SW 1271 (cell line): ENCODE measurements at regions not wholly inside any gene's neighbourhood (a gene's known extent, or its start where the extent isn't known, plus 50 kb on each side); places are given as distances from the start of the nearest gene placed in this dataset.
"Not testable (repeated sequence)": the region's sequence is repeated elsewhere in the genome, so short reads cannot be mapped to it uniquely, and the experiment has no call there.

Source experiments
- DNase-seq, 2 experiments: peaks; one replicate each; lab custom pipeline; 2025; lab: John Stamatoyannopoulos, UW

- no peak for DNase-seq
These were observed 69.2 kb downstream of the LYZL2 start for GRCh38 chr10:30560326-30560725.

GRCh38 chr10:30559180-30559579 lies 70.4 kb downstream of the LYZL2 start:
- DNase-seq: no peak

- DNase-seq: no peak
These were observed 71.1 kb downstream of the LYZL2 start for GRCh38 chr10:30558411-30558810.

GRCh38 chr10:30557884-30558283 lies 71.7 kb downstream of the LYZL2 start:
- DNase-seq: peak in 1 of 2 experiments; percentile 42

- DNase-seq: no peak
These were observed 73.4 kb downstream of the LYZL2 start for GRCh38 chr10:30556189-30556588.

GRCh38 chr10:30555465-30555864 lies 74.1 kb downstream of the LYZL2 start:
- DNase-seq: no peak

GRCh38 chr10:30554440-30554825 lies 75.1 kb downstream of the LYZL2 start:
- no peak for DNase-seq

- DNase-seq: no peak
These were observed 75.7 kb downstream of the LYZL2 start for GRCh38 chr10:30553626-30554439.

GRCh38 chr10:30553018-30553625 lies 76.4 kb downstream of the LYZL2 start:
- no peak for DNase-seq

- no peak for DNase-seq
These were observed 78.4 kb downstream of the LYZL2 start for GRCh38 chr10:30550967-30551815.

GRCh38 chr10:30549134-30549687 lies 80.3 kb downstream of the LYZL2 start:
- DNase-seq: not testable (repeated sequence)

GRCh38 chr10:30546511-30546910 lies 83.0 kb downstream of the LYZL2 start:
- no peak for DNase-seq

GRCh38 chr10:30542895-30543288 lies 86.7 kb downstream of the LYZL2 start:
- DNase-seq: no peak

- DNase-seq: no peak
These were observed 87.3 kb downstream of the LYZL2 start for GRCh38 chr10:30542001-30542894.

GRCh38 chr10:30540276-30540675 lies 89.3 kb downstream of the LYZL2 start:
- DNase-seq: no peak

- no peak for DNase-seq
These were observed 91.5 kb downstream of the LYZL2 start for GRCh38 chr10:30538086-30538485.

GRCh38 chr10:30537586-30537985 lies 92.0 kb downstream of the LYZL2 start:
- DNase-seq: no peak

GRCh38 chr10:30537158-30537557 lies 92.4 kb downstream of the LYZL2 start:
- DNase-seq: not testable (repeated sequence)

- no peak for DNase-seq
These were observed 93.0 kb downstream of the LYZL2 start for GRCh38 chr10:30536578-30536977.

- DNase-seq: no peak
These were observed 93.9 kb downstream of the LYZL2 start for GRCh38 chr10:30535677-30536076.

GRCh38 chr10:30534465-30535144 lies 94.9 kb downstream of the LYZL2 start:
- peak; percentile 47 to 67 for DNase-seq
